GM21717 (cell line): ENCODE measurements at regions not wholly inside any gene's neighbourhood (a gene's known extent, or its start where the extent isn't known, plus 50 kb on each side); places are given as distances from the start of the nearest gene placed in this dataset.
"Not testable (repeated sequence)": the region's sequence is repeated elsewhere in the genome, so short reads cannot be mapped to it uniquely, and the experiment has no call there.

ENCODE experiments used
- ATAC-seq: cut with Tn5 transposase; IDR thresholded peaks from one replicate; pipeline ENCODE4 v1.9.1; 2021; ENCODE audit warnings: mild to moderate bottlenecking, moderate library complexity; ENCODE audit not compliant: unreplicated experiment

DNA sequence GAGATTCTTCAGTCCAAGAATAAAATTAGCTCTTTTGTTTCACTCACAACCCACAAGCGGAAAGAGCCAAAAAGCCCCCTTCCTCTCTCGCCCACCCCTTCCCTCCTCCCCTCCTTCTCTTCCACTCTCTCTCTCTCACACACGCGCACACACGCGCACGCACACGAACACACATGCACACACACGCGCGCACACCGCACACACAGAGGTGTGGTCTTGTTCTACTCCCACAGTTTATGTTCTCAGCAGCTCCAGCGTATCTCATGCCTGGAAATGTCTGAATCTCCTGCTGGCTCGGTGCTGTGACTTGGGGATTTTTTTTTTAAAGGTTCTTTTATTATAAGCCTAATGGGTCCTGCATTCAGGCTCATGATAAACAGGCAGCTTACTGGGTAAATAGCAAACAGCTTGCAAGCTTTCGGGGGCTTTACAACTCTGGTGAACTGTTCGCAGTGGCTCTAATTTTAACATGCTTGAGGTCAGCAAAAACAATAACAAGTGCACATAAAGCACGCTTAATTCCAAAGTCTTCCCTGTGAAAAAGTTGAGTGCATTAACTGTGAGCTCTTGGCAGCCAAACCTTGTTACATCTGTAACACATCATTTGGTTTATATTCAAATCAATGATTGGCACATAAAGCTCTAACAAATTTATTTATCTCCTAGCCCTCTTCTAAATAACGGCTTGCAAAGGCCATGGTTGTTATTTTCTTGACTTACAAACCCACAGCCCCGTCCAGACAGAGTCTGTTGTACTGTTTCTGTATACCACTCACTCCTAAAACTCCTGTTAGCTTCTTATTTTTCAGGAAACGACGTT lies 424.1 kb upstream of the MGMT start:
- no peak for ATAC-seq

DNA sequence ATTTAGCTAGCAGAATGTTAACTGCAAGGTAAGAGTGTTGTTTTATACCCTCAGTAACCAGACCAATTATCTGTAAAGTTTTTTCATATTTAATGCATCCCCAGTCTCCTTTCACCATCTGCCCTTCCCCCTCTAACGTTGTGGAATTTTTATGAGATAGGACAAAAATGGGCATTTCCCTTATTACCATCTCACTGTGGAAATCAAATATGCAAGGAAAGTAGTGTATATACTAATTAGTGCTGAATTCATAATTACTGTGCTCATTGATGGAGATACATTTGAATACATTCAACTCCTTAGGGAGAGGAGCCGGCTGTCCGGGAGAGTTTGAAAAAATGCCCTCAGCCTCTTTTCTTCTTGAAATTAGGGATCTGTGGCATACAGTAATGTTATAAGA lies 423.4 kb upstream of the MGMT start:
- ATAC-seq = no peak

DNA sequence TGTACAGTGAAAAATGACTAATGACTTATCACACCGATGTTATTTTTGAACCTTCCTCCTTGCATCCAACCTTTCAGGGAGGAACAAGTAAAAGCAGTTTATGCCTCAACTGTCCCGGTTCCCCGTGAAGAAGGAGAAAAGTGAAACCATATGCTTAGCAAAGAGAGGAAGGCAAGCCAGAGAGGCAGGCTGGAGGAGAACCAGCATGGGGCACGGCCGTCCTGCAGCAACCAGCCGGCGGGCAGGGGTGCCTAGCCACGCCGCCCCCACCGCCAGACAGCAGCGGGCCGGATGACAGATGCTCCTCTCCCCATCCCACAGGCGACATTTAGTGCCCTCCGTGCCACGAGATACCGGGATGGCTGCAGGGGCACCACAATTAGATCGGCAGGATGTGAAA lies 421.4 kb upstream of the MGMT start:
- no peak for ATAC-seq

DNA sequence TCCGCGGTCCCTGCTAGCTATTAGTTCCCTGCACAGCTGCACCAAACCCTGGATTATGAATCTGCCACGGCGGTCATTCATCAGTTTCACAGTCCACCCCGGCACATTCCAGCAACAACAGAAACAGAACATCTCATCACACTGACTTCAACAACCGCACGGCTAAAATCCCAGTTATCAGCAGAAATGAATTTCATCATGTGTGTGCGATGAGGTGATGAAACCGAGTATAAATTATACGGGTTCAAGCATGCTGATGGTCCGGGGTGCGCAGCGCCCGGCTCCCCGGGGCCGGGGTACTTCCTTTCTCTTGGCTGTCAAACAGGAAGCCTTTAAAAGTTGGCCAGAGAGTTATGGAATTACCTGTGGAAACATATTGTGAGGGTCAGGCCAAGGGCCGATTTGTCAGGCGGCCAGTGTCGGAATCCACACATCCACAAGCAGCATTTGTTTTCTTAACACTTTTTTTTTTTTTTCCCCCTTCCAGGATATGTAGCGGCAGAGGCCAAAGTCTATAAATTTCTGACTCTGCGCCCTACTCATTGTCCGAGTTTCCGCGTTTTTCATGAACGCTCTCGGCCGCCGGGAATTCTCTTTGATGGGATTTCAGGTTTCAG lies 420.9 kb upstream of the MGMT start:
- ATAC-seq = no peak

DNA sequence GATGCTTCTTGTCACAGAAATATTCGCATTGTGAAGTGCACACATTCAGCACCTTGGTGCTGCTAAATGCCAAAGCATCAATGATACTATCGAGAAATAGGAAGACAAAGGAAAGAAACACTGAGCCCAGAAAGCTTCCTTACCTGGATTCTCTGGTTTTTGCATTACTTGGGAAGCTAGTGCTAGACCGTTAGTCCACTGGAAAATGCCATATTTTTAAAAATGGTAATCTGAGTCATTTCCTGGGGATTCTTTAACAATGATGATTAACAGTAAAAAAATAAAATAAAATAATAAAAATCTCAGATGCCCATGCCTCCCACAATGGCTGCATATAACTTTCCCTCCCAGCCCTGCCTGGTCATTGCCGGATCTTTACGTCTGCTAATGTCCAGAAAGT lies 420.1 kb upstream of the MGMT start:
- no peak for ATAC-seq

DNA sequence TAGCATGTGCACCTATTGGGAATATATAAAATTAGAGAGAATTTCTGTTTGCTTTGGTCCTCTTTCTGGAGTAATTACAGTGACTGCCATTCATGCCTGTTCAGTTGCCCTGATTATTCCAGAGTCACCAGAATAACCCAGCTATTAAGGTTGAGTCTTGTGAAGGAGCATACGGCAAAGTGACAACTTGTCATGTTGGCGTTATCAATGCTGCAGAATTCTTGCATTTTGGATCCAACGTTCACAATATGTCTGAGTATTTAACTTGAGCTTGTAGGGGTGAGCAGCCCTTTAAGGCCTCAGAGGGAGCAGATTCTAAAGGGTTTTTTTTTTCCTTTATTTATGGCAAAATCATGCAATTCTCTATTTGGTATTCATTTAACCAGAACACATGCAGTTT lies 419.4 kb upstream of the MGMT start:
- ATAC-seq = no peak

DNA sequence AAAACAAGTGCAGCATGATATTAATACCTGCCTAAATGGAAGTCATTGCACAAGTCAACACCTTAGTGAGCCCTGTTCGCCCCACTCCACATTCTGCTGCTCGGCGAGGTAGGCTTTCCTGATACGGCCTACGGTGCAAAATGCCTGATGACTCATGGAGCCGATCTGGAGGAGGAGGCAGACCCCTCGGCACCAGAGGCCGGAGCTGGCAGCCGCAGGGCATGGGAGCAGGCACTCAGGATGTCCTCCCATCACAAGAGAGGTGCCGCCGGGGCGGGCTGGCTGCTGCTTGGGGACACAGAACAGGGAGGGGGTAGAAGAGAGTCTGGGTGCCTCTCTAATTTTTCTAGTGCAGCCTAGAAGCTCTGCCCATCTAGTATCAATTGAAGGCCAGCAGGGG lies 418.5 kb upstream of the MGMT start:
- ATAC-seq = no peak

DNA sequence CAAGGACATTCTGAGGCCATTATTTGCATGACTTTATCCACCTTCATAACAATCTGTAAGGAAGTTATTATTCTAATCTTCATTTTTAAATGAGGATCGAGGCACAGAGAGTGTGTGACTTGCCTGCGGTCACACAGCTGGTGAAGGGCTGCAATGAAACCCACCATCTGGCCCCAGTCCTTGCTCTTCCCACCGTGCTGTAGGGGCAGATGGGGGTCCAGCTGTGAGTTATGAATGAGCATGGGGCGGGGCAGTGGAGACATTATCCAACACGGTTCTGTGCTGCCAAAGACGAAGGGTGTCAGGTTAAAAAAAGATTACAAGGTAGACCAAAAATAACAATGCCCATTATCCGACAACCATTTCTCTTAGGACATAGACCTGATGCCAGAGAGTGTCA lies 417.5 kb upstream of the MGMT start:
- no peak for ATAC-seq

DNA sequence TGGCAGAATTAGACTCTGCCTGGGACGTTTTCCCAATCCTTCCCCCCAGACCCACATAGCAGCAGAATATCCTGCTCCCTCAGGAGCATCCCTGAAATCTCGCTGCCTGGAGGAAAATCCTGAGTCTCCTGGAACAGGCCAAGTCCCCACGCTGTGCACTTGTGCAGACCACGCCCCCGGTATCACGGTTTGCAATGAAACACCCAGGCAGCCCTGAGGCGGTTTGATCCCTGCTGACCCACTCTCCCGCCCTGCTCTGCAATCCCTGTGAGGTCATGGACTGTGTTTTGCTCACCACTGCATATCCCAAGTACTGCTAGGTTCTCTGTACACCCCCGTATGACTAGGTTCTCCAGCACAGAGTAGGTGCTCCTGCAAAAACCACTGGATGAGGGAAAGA lies 411.8 kb upstream of the MGMT start:
- no peak for ATAC-seq

DNA sequence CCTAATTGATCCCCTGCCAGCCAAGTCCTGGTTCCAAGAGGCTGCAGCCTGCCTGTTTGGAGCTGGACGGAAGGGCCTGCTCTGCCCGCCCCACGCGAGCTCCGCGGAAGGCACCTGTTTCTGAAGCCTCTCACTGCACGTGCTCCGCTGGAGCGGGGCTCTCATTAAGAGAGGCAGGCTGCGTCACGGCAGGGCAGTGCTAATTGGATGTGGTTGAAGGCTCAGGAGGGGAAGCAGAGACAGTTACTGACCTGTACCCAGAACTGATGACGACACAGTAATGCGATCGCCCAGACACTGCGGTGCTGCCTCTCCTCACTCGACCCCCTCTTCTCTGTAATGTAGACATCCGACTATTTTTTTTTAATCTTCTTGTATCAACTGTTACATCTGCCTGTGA lies 411.1 kb upstream of the MGMT start:
- ATAC-seq = no peak

DNA sequence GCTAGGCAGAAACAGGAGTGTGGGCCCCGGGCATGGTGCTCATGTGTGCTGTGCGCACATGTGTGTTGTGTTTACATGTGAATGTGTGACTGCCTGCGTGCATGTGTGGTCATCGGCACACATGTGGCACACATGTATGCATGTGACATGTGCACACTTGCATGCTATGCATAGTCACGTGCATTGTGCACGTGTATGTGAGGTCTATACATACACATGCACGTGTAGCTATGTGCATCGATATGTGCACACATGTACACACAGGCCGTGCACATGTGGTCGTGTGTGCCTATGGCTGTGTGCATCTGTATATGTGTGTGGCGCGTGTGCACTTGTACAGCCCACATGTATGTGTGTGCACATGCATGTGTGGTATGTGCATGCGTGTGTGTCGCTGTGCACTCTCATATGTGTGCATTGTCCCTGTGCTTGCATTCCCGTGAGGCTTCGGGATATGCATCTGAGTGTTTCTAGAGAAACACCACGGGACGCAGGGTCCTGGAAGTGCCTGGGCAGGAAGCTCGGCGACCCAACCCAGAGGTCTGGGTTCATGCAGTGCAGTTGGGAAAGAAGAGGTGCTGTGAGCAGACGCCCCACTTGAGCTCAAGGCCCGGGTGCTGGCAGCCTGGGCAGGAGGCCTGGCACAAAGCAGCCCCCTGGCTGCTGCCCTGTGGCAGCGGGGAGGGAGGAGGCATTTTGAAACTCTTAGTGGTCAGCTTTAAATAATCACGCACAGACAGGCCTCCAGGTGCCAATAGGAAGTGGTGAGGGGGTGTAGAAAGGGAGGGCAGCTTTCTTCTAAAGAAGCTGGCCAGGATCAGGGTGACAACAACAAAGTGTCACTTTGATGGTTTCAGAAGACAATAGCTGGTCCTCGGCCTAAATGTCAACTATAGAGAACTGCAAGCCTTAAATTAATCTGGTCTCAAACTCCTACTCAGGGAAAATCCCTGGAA lies 410.0 kb upstream of the MGMT start:
- ATAC-seq = no peak

DNA sequence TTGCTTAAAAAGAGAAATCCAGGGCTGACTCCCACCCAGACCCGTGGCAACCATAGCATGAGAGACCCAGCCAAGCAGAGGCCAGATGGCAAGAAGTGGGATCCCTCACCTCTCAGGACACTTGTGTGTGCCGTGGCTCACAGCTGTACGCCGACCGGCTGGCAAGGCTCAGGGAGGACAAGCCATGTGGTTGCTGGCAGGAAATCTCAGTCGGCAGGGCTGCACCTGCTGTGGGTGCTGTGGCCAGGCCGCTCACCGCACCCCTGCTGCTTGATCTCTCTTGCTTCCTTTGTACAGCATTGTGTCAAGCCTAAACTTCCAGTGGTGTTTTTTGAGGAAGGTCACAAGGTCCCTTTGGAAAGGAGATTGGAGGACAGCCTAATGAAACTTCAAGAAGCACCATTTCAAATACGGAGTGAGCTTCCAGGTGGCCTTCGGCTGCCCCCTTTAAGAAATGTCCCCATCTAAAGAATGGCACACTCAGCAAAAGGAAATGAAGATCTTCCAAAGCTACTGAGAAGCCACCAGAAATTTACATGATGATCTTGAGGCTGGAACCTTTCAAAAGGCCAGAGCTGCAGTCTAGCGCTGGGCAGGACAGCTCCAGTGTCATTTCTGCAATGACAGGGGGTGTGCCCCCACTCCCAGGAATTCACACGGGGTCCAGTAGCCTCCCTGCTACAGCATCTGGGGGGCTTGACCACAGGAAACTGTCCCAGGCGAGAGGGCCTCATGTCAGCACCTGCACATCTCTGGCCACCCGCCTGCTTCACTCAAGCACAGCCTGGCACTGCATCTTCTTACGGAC lies 409.0 kb upstream of the MGMT start:
- ATAC-seq = no peak

DNA sequence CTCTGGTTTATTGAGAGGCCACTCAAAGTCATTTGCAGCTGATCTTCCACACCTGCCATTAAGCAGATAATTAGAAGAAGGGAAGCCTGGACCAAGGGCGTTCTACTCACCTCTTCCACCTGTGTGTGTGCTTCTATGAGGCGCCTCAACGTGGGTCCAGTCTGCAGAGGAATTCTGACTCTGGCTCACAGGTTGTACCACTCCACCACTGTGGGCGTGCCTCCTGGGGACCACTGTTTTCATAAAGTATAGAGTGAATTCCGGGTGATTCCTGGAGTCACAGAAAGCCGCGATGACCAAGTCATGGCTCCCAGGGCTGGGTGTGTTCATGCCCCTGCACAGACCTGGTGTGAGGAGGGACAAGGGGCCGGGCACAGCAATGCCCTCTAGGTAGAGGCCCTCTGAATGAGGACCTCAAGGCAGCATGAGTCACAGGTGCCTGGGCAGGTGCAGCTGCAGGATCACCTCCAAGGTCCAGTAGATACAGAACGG lies 408.3 kb upstream of the MGMT start:
- ATAC-seq = no peak

DNA sequence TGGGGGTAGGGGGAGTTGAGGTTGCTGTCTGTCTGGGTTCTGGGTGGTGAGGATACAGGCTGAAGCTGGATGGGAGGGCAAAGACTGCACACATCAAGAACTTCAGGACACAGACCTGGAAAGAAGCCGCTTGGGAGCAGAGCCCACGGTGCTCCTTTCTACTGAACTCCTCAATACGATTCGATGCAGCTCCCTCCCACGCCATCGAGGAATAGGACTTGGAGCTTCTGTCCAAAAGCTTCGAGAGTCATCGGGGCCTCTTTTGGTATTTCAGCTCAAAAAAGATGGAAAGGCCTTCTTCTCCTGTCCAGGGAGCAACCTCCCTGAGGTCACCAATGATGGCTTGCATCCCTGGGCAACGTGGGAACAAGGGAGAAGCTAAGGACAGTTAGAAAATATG lies 407.1 kb upstream of the MGMT start:
- ATAC-seq = no peak

DNA sequence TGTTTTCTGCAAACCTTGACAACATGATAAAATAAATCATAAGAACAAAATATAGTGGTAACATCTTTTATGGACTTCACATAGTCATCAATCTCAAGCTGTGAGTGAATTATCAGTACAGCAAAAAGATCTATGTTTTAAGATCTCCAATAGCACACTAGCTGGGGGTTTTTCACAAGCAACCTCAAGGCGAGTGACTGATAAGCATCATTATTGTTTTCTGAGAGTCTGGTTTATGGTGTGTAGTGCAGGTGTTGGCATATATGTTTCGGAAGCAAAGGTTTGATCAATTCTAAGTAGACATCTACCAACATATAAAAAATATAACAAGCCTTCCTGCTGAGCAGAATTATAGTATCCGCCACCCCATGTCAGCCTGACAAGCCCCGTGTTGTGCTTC lies 403.8 kb upstream of the MGMT start:
- no peak for ATAC-seq

DNA sequence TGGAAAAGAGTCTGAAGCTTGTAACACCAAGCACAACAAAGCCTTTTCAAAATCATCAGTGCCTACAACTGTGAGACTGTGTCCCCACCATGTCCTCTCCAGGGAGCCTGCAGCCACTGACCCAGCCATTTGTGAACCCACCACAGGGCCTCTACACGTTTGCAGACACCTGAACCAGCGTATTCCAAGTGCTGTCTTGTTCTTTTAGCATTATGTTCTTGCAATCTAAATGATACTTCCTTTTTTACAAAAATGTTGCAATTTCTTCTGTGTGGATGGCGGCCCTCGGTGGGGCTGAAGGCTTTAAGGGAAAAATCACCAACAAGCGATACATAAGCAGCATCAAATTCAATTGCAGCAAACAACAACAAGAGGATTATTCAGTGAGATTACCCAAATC lies 403.2 kb upstream of the MGMT start:
- no peak for ATAC-seq

DNA sequence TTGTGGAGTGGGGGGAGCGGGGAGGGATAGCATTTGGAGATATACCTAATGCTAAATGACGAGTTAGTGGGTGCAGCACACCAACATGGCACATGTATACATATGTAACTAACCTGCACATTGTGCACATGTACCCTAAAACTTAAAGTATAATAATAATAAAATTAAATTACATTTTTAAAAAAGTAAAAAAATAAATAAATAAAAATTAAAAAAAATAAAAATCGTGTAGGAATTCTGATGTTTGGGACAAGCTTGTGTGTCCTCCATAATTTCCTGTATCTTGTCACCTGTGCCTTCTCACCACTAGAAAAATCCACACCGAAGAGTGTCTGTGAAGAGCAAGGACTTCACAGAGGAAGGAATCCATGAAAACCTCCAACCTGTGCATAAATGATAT lies 400.5 kb upstream of the MGMT start:
- ATAC-seq = not testable (repeated sequence)

DNA sequence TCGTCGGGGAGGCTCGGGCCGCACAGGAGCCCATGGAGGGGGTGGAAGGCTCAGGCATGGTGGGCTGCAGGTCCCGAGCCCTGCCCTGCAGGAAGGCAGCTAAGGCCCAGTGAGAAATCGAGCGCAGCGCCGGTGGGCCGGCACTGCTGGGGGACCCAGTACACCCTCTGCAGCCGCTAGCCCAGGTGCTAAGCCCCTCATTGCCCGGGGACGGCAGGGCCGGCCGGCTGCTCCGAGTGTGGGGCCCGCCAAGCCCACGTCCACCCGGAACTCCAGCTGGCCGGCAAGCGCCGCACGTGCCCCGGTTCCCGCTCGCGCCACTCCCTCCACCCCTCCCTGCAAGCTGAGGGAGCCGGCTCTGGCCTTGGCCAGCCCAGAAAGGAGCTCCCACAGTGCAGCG lies 395.6 kb upstream of the MGMT start:
- not testable (repeated sequence) for ATAC-seq

DNA sequence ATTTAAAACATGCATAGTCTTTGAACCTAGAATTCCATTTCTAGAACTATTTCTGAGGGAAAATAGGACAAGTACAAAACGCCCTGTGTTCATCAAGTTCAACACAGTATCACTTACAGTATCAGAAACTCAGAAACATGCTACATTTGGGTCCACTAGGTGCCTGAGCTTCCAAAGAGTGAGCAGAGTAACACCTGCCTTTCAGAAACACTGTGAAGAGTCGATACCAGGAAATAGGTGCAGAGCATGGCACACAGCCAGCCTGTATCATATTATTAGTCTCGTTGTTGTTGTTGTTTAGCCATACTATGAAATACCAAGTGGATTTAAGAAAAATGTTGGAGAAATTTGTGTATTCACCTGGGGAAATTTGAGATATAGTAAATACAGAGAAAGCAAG lies 392.1 kb upstream of the MGMT start:
- ATAC-seq = no peak

DNA sequence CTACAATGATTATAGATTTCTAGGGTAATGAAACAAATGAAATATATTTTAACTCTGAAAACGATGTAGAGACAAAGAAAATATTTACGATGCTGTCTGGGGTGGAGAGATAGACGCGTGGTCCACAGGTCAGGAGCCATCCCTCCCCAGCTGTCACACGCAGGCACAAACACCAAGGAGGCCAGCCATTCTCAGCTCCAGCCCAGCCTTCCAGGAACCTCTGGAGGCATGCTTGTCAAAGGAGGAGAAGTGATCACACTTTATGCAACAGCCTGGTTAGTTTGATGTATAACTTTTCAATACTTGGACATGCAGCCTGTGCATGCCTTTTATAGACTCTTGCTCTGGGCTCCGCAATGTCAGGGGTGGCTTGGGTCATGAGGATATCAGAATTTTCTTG lies 391.5 kb upstream of the MGMT start:
- no peak for ATAC-seq

DNA sequence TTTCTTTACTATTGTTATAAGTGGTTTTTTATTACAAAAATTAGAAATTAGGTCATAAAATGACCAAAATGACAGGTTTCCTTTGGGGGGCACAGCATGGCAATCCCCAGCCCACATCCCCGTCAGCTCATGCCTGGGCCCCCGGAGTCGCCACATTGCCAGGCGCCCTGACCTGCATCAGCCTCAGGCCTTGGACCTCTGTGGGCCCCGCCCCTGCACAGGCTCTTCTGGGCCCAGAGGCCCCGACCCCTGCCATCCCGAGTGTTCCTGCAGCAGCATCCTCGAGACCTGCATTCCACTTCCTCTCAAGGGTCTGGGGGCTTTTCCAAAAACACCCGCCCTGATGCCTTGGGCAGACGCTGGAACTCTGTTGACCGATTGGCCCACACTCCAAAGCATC lies 391.1 kb upstream of the MGMT start:
- ATAC-seq = no peak
